ENCODE measurements at regions not wholly inside any gene's neighbourhood (a gene's known extent, or its start where the extent isn't known, plus 50 kb on each side); places are given as distances from the start of the nearest gene placed in this dataset.

- H3K27me3 Mint-ChIP-seq: no peaks in the 10 kb centered on the region
- no peak overlapping the region for H3K4me3 Mint-ChIP-seq
- H3K27ac Mint-ChIP-seq: no peak overlapping the region
- peaks cover 0 to 12% (median 6%) of the 10 kb centered on the region in 7 donors for H3K9me3 Mint-ChIP-seq
- H3K36me3 Mint-ChIP-seq: no peaks in the 10 kb centered on the region
- H3K4me1 Mint-ChIP-seq: no peaks in the 10 kb centered on the region
- no peak for DNase-seq
- ATAC-seq (ENCODE audit: low read depth in 2 of 2): no peak
Measured at GRCh38 chrX:27522500-27522899, 59.4 kb upstream of the PPP4R3C start.

DNA sequence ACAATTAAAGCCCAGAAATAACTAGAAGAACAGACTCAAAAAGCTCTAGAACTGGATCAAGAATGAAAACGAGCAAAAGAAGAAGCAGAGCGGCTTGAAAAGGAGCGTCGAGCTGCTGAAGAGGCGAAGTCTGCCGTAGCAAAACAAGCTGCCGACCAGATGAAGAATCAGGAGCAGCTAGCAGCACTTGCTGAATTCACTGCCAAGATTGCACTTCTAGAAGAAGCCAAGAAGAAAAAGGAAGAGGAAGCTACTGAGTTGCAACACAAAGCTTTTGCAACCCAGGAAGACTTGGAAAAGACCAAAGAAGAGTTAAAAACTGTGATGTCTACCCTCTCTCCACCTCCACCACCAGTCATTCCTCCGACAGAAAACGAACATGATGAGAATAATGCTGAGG, 56.1 kb upstream of the PPP4R3C start:
- H3K27ac Mint-ChIP-seq: peak overlapping the region in 1 of 6 donors; percentile 44
- no peaks in the 10 kb centered on the region for H3K4me1 Mint-ChIP-seq
- peaks cover under 1 to 11% (median 6%) of the 10 kb centered on the region in 7 donors for H3K9me3 Mint-ChIP-seq
- ATAC-seq (ENCODE audit: low read depth in 2 of 2) (no peak), DNase-seq (no peak)
- no peak overlapping the region for H3K4me3 Mint-ChIP-seq
- no peaks in the 10 kb centered on the region for H3K27me3 Mint-ChIP-seq
- H3K36me3 Mint-ChIP-seq: no peaks in the 10 kb centered on the region

Data from naive B cell (primary cell).